ENCODE measurements at regions not wholly inside any gene's neighbourhood (a gene's known extent, or its start where the extent isn't known, plus 50 kb on each side); places are given as distances from the start of the nearest gene placed in this dataset.
"Not testable (repeated sequence)": the region's sequence is repeated elsewhere in the genome, so short reads cannot be mapped to it uniquely, and the experiment has no call there.

DNA sequence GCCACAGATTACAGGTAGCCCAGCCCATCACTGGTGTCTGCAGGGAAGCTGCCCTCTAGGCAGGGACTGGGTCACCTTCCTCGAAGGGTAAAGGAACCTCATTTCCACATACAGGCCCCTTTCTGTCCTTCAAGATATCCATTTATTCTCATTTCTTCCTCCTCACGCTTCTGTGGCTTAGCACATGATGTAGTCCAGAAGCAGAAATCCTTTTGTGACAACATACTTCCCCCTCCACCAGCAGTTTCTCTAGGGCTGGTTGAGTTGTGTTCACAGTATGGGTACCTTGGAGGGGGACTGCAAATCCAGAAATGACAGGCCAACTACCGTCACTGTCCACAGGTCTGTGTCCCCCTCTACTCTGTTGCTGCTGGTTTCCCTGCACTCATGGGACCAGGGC, 364.9 kb downstream of the ANAPC1 start:
- H2BK5ac ChIP-seq (ENCODE audit: low read depth, low read length, poor library complexity) = no peak overlapping the region
- no CpG with 5 or more reads among the region's 3 CpGs for WGBS (ENCODE audit: extremely low coverage, insufficient coverage, insufficient read length)

DNA sequence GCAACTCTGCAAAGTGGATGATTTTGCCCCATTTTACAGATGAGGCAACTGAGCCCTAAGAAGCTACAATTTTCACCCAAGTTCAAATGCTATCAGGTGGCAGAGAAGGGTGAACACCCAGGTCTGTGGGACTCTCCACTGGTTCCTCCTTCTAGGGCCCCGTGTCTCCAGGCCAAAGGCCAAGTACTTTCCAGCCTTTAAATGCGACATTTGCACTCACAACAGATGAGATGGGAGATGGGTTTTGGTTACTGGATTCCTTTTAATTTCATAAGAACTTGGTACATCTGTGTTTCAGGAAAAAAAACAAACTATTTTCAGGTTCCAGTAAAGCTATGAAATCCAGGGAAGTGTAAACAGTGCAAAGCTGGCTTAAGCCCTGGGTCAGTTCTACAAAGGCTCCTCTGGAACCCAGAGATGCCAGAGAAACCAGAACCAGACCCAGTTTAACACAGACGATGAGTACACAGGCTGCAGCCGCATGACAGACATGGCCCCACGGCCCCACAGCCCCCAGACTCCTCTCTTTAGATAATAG, 361.7 kb downstream of the ANAPC1 start:
- Histone ChIP-seq H3K14ac (ENCODE audit: low read length) (no peak overlapping the region), H4K12ac (ENCODE audit: low read depth, low read length) (no peak overlapping the region), H2BK12ac (ENCODE audit: low read length) (no peak overlapping the region), H4K91ac (ENCODE audit: low read depth, low read length) (no peak overlapping the region), H3K4me1 (ENCODE audit: control insufficient read depth in 1 of 2, insufficient read depth in 2 of 2, low read length in 2 of 2) (peaks cover 0 to 3% of the 10 kb centered on the region in 2 experiments), H3K79me2 (ENCODE audit: control insufficient read depth, insufficient read depth, low read length, poor library complexity) (no peaks in the 10 kb centered on the region), H2AFZ (ENCODE audit: insufficient read depth, low read length, poor library complexity) (no peak overlapping the region), H3K27me3 (ENCODE audit: insufficient read depth, low read length) (no peaks in the 10 kb centered on the region), H3K4me3 (ENCODE audit: low read depth, low read length) (no peak overlapping the region), H3K9ac (ENCODE audit: low read length) (no peak overlapping the region), H3K4ac (ENCODE audit: low read depth, low read length) (no peak overlapping the region), H2BK5ac (ENCODE audit: low read depth, low read length, poor library complexity) (no peak overlapping the region), H3K9me3 (ENCODE audit: insufficient read depth, low read depth, low read length) (no peaks in the 10 kb centered on the region), H4K8ac (ENCODE audit: low read depth, low read length) (no peak overlapping the region), H3K79me1 (ENCODE audit: low read length) (no peaks in the 10 kb centered on the region), H3K18ac (ENCODE audit: low read length) (no peak overlapping the region), H3K36me3 (ENCODE audit: control insufficient read depth in 1 of 2, insufficient read depth in 2 of 2, low read length in 2 of 2) (no peaks in the 10 kb centered on the region), H3K23ac (ENCODE audit: low read length) (no peak overlapping the region), H2BK120ac (ENCODE audit: insufficient read depth, low read length, poor library complexity) (no peak overlapping the region), H3K4me2 (ENCODE audit: low read length) (no peak overlapping the region), H3K27ac (ENCODE audit: low read depth, low read length) (no peak overlapping the region), H2AK5ac (ENCODE audit: low read length) (no peak overlapping the region)
- no peak for DNase-seq
- no CpG with 5 or more reads among the region's 5 CpGs for WGBS (ENCODE audit: extremely low coverage, insufficient coverage, insufficient read length)

More for the DNA sequence above, 364.9 kb downstream of the ANAPC1 start:
- Histone ChIP-seq H3K18ac (ENCODE audit: low read length) (no peak overlapping the region), H2AK5ac (ENCODE audit: low read length) (no peak overlapping the region), H3K27ac (ENCODE audit: low read depth, low read length) (no peak overlapping the region), H3K27me3 (ENCODE audit: insufficient read depth, low read length) (no peaks in the 10 kb centered on the region), H3K4me1 (ENCODE audit: control insufficient read depth in 1 of 2, insufficient read depth in 2 of 2, low read length in 2 of 2) (no peaks in the 10 kb centered on the region), H4K12ac (ENCODE audit: low read depth, low read length) (no peak overlapping the region), H3K23ac (ENCODE audit: low read length) (no peak overlapping the region), H3K9me3 (ENCODE audit: insufficient read depth, low read depth, low read length) (no peaks in the 10 kb centered on the region), H2BK120ac (ENCODE audit: insufficient read depth, low read length, poor library complexity) (no peak overlapping the region), H3K79me2 (ENCODE audit: control insufficient read depth, insufficient read depth, low read length, poor library complexity) (no peaks in the 10 kb centered on the region), H4K8ac (ENCODE audit: low read depth, low read length) (no peak overlapping the region), H3K9ac (ENCODE audit: low read length) (no peak overlapping the region), H2AFZ (ENCODE audit: insufficient read depth, low read length, poor library complexity) (no peak overlapping the region), H3K79me1 (ENCODE audit: low read length) (no peaks in the 10 kb centered on the region), H3K4me3 (ENCODE audit: low read depth, low read length) (no peak overlapping the region), H4K91ac (ENCODE audit: low read depth, low read length) (no peak overlapping the region), H3K14ac (ENCODE audit: low read length) (no peak overlapping the region), H3K4ac (ENCODE audit: low read depth, low read length) (no peak overlapping the region), H3K36me3 (ENCODE audit: control insufficient read depth in 1 of 2, insufficient read depth in 2 of 2, low read length in 2 of 2) (no peaks in the 10 kb centered on the region), H3K4me2 (ENCODE audit: low read length) (no peak overlapping the region), H2BK12ac (ENCODE audit: low read length) (no peak overlapping the region)
- no peak for DNase-seq

DNA sequence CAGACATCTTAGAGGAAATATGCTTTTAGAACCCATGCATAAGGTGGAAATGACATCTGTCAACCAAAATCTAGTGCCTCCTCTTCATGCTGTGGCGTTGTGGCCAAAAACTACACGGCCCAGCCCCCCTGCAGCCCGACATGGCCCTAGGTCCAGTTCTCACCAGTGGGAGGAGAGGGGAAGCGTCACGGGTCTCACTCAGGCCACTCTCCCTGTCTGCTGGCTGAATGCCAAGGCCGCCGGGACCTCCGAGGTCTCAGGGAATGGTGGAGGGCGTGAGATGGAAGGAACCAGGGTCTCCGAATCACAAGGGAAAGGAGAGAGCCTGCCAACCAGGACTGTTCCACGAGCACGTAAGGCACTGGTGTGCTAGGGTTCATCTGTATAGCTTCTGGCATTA, 361.0 kb downstream of the ANAPC1 start:
- Histone ChIP-seq H3K27ac (ENCODE audit: low read depth, low read length) (no peak overlapping the region), H2AK5ac (ENCODE audit: low read length) (no peak overlapping the region), H2BK12ac (ENCODE audit: low read length) (no peak overlapping the region), H3K79me1 (ENCODE audit: low read length) (no peaks in the 10 kb centered on the region), H3K4me1 (ENCODE audit: control insufficient read depth in 1 of 2, insufficient read depth in 2 of 2, low read length in 2 of 2) (peaks cover 0 to 3% of the 10 kb centered on the region in 2 experiments), H3K36me3 (ENCODE audit: control insufficient read depth in 1 of 2, insufficient read depth in 2 of 2, low read length in 2 of 2) (no peaks in the 10 kb centered on the region), H3K4ac (ENCODE audit: low read depth, low read length) (no peak overlapping the region), H3K79me2 (ENCODE audit: control insufficient read depth, insufficient read depth, low read length, poor library complexity) (no peaks in the 10 kb centered on the region), H3K4me2 (ENCODE audit: low read length) (no peak overlapping the region), H4K12ac (ENCODE audit: low read depth, low read length) (no peak overlapping the region), H3K9me3 (ENCODE audit: insufficient read depth, low read depth, low read length) (no peaks in the 10 kb centered on the region), H4K91ac (ENCODE audit: low read depth, low read length) (no peak overlapping the region), H2BK120ac (ENCODE audit: insufficient read depth, low read length, poor library complexity) (no peak overlapping the region), H3K4me3 (ENCODE audit: low read depth, low read length) (no peak overlapping the region), H2BK5ac (ENCODE audit: low read depth, low read length, poor library complexity) (no peak overlapping the region), H3K23ac (ENCODE audit: low read length) (no peak overlapping the region), H3K18ac (ENCODE audit: low read length) (no peak overlapping the region), H3K27me3 (ENCODE audit: insufficient read depth, low read length) (no peaks in the 10 kb centered on the region), H2AFZ (ENCODE audit: insufficient read depth, low read length, poor library complexity) (no peak overlapping the region), H3K14ac (ENCODE audit: low read length) (no peak overlapping the region), H3K9ac (ENCODE audit: low read length) (no peak overlapping the region), H4K8ac (ENCODE audit: low read depth, low read length) (no peak overlapping the region)
- WGBS (ENCODE audit: extremely low coverage, insufficient coverage, insufficient read length) = no CpG with 5 or more reads among the region's 12 CpGs
- DNase-seq = no peak

DNA sequence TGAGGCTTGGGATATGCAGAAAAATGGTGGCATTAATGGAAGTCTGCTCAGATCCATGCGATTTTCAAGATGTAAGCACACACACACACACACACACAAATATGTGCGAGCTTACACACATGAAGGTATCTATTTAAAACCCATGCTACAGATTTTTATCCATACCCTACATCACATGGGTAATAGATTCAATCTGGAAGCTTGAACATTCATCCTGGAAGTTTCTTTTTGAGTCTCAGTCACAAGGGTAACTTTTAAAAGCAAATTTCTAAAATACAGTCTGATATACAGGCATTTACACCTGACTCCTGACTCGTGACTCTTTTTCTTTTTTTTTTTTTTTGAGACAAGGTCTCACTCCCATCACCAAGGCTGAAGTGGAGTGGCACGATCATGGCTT, 359.0 kb downstream of the ANAPC1 start:
- not testable (repeated sequence) for H3K9me3 ChIP-seq (ENCODE audit: insufficient read depth, low read depth, low read length); H2BK120ac ChIP-seq (ENCODE audit: insufficient read depth, low read length, poor library complexity); H3K23ac ChIP-seq (ENCODE audit: low read length); H3K9ac ChIP-seq (ENCODE audit: low read length); H3K79me1 ChIP-seq (ENCODE audit: low read length); H3K4me3 ChIP-seq (ENCODE audit: low read depth, low read length); DNase-seq; H4K91ac ChIP-seq (ENCODE audit: low read depth, low read length); H4K12ac ChIP-seq (ENCODE audit: low read depth, low read length); H2AK5ac ChIP-seq (ENCODE audit: low read length); H2BK5ac ChIP-seq (ENCODE audit: low read depth, low read length, poor library complexity); H3K79me2 ChIP-seq (ENCODE audit: control insufficient read depth, insufficient read depth, low read length, poor library complexity); H3K36me3 ChIP-seq (ENCODE audit: control insufficient read depth in 1 of 2, insufficient read depth in 2 of 2, low read length in 2 of 2); H3K4me1 ChIP-seq (ENCODE audit: control insufficient read depth in 1 of 2, insufficient read depth in 2 of 2, low read length in 2 of 2); H2AFZ ChIP-seq (ENCODE audit: insufficient read depth, low read length, poor library complexity); H3K4ac ChIP-seq (ENCODE audit: low read depth, low read length); H3K27me3 ChIP-seq (ENCODE audit: insufficient read depth, low read length); H3K14ac ChIP-seq (ENCODE audit: low read length); H4K8ac ChIP-seq (ENCODE audit: low read depth, low read length); H2BK12ac ChIP-seq (ENCODE audit: low read length); H3K4me2 ChIP-seq (ENCODE audit: low read length); H3K27ac ChIP-seq (ENCODE audit: low read depth, low read length); H3K18ac ChIP-seq (ENCODE audit: low read length)
- WGBS (ENCODE audit: extremely low coverage, insufficient coverage, insufficient read length) = no CpG with 5 or more reads among the region's 4 CpGs
